Esophagus muscularis mucosa (tissue), 4 donors: ENCODE measurements at regions not wholly inside any gene's neighbourhood (a gene's known extent, or its start where the extent isn't known, plus 50 kb on each side); places are given as distances from the start of the nearest gene placed in this dataset.

Source experiments
- EP300 ChIP-seq: sonication (generic); formaldehyde crosslinking; IDR thresholded peaks from one replicate; pipeline ENCODE4 v1.6.1; 2017; ENCODE audit warnings: antibody characterized with exemption
- POLR2A ChIP-seq: fragments of 450-650 bp; IDR thresholded peaks from one replicate; pipeline ENCODE4 v1.6.1; 2017; ENCODE audit warnings: antibody characterized with exemption, moderate library complexity, mild to moderate bottlenecking, low read depth
- TF ChIP-seq, protein P1 (sequence below), 3 experiments: fragments of 200-600 bp in 2 of 3; fragments of 450-650 bp in 1 of 3; sonication (generic) in 2 of 3; IDR thresholded peaks; one replicate each; pipeline ENCODE4 v1.5.1; 2017 to 2019; ENCODE audit warnings: antibody characterized with exemption in 3 of 3, mild to moderate bottlenecking in 2 of 3, moderate library complexity in 1 of 3

DNA sequence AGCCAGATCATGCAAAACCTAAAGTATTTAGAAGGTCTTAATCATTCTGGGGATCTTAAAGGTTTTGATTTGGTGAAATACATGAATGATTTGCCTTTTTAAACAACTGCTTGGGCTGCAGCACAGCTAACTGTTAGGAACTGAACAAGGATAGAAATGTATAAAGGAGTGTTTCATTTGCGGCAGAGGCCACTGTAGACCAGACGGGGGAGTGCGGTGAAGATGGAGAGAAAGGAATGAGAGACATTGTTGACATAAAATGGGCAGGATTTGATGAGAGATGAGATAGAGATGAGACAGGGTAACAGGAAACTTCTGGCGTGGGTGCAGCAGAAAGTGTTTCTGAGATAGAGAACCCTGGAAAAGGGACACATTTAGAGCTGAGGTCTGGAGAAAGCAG lies 308.1 kb downstream of the TMX3 start:
- TF ChIP-seq, protein P1, sequence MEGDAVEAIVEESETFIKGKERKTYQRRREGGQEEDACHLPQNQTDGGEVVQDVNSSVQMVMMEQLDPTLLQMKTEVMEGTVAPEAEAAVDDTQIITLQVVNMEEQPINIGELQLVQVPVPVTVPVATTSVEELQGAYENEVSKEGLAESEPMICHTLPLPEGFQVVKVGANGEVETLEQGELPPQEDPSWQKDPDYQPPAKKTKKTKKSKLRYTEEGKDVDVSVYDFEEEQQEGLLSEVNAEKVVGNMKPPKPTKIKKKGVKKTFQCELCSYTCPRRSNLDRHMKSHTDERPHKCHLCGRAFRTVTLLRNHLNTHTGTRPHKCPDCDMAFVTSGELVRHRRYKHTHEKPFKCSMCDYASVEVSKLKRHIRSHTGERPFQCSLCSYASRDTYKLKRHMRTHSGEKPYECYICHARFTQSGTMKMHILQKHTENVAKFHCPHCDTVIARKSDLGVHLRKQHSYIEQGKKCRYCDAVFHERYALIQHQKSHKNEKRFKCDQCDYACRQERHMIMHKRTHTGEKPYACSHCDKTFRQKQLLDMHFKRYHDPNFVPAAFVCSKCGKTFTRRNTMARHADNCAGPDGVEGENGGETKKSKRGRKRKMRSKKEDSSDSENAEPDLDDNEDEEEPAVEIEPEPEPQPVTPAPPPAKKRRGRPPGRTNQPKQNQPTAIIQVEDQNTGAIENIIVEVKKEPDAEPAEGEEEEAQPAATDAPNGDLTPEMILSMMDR (IDR thresholded peaks at IDR 0.05), result no peak
- TF ChIP-seq POLR2A, result no peak
- TF ChIP-seq EP300, result no peak
